HG03045 (cell line): ENCODE measurements at regions not wholly inside any gene's neighbourhood (a gene's known extent, or its start where the extent isn't known, plus 50 kb on each side); places are given as distances from the start of the nearest gene placed in this dataset.
"Not testable (repeated sequence)": the region's sequence is repeated elsewhere in the genome, so short reads cannot be mapped to it uniquely, and the experiment has no call there.

ENCODE experiments used
- ATAC-seq: cut with Tn5 transposase; IDR thresholded peaks from one replicate; pipeline ENCODE4 v1.9.1; 2021; ENCODE audit warnings: mild to moderate bottlenecking, moderate library complexity; ENCODE audit not compliant: unreplicated experiment

- no peak for ATAC-seq
Observed at GRCh38 chr14:88929656-88930436, 105.4 kb downstream of the TTC8 start.

- no peak for ATAC-seq
Observed at GRCh38 chr14:88931321-88932110, 107.1 kb downstream of the TTC8 start.

DNA sequence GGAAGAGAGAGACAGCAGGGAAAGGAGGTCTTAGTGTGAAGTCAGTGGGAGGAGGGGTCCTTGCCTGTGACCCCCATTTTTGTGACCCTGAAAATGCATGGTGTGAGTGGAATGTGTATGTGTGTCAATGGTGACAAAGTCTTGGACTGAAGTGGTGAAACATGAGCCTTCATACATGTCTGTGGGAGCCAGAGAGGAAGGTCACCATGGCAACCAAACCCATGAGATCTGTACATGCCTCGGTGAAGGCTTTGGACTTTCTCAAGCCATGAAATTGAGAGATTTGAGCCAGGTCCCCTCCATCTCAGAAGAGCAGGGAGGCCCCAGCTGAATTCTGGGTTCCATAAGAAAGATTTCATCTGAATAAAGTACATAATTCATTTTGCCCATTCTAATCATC, 108.7 kb downstream of the TTC8 start:
- ATAC-seq, result no peak

- ATAC-seq, result no peak
Observed at GRCh38 chr14:88934351-88934806, 109.9 kb downstream of the TTC8 start.

GRCh38 chr14:88935083-88935482, 110.6 kb downstream of the TTC8 start:
- ATAC-seq, result no peak

- no peak for ATAC-seq
Observed at GRCh38 chr14:88937706-88938105, 113.3 kb downstream of the TTC8 start.

GRCh38 chr14:88940671-88941070, 116.2 kb downstream of the TTC8 start:
- ATAC-seq, result no peak

GRCh38 chr14:88941414-88941813, 117.0 kb downstream of the TTC8 start:
- ATAC-seq, result no peak

GRCh38 chr14:88947646-88948598, 123.5 kb downstream of the TTC8 start:
- no peak for ATAC-seq

DNA sequence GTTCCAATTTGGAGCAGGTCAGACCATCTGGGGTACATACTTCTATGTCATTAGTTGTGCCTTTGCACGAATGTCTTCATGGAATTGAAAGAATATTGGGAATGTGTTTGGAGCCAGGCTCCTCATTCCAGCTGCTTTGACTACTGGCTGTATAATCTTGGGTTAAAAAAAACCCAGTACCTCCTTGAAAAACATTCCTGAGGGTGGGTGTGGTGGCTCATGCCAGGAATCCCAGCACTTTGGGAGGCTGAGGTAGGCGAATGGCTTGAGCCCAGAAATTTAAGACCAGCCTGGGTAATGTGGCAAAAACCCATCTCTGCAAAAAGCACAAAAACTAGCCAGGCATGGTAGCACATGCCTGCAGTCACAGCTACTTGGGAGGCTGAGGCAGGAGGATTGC, 125.6 kb downstream of the TTC8 start:
- no peak for ATAC-seq

GRCh38 chr14:88951370-88951769, 126.9 kb downstream of the TTC8 start:
- no peak for ATAC-seq

DNA sequence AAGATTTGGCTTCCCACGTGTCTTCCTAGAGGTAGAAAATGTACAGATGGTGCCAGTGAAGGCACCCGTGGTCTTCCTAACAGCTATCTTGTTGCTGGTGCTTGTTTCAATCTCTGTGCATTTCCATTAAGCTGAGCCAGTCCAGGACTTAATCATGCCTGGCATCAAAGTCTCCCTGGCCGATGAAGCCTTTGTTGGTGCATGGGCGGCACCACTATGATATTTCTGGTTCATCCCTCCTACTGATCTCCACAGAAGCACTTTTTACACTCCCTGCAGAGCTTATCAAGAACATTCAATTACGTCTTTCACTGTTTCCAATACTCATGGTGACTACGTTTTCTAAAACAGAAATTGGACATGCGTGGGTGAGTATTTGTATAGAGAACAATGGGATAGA, 128.4 kb downstream of the TTC8 start:
- no peak for ATAC-seq

GRCh38 chr14:88955455-88955854, 131.0 kb downstream of the TTC8 start:
- no peak for ATAC-seq

GRCh38 chr14:88960496-88960895, 136.0 kb downstream of the TTC8 start:
- no peak for ATAC-seq

GRCh38 chr14:88961214-88961613, 136.8 kb downstream of the TTC8 start:
- ATAC-seq, result no peak

DNA sequence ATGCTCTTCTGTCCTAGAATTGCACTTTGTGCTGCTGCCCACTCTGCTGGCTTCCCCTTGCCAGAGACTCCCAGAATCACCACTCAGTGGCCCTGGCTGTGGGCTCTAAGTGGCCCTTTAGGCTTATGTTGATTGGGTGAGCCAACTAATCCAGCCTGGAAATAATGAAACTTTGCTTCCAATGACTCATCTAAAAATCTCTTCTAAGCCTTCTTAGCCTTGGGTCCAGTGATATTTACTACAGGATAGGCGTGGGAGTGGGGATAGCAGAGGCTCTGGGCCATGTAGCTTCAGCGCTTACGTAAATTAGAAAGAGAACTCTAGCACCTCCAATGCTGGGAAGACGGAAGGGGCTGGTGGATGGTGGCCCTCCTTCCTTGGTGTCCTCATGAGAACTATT, 137.9 kb downstream of the TTC8 start:
- no peak for ATAC-seq

GRCh38 chr14:88967299-88967698, 142.8 kb downstream of the TTC8 start:
- ATAC-seq, result no peak

DNA sequence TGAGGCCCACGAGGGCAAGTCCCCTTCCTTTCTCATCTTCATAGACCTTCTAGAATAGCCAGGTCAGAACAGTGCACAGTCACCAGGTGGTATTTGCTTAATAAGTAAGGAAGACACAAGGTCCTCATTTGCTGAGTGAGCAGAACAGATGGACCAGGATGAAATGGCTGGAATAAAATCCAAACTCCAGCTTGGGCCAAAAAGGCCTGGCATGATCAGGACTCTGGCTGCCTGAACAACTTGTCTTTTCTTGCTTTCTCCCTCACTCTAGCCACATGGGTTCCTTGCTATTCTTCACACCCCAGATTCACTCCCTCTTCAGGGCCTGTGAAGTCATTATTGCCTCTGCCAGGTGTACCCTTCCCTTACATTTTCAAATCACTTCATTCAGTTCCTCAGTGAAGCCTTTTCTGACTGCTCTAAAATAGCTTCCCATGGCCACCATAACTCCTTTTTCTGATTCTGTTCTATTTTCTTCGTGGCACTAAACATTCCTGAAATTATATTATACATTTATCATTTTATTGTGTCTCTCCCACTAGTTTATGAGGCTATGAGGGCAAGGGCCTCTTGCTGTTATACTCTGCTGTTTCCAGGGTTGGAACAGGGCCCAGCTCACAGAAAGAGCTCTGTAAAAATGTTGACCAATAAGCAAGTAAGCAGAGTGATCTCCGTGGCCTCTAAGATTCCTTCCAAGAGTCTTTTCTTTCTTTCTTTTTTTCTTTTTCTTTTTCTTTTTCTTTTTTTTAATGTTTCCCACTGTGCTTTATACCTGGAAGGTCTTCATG, 150.8 kb downstream of the TTC8 start:
- no peak for ATAC-seq

DNA sequence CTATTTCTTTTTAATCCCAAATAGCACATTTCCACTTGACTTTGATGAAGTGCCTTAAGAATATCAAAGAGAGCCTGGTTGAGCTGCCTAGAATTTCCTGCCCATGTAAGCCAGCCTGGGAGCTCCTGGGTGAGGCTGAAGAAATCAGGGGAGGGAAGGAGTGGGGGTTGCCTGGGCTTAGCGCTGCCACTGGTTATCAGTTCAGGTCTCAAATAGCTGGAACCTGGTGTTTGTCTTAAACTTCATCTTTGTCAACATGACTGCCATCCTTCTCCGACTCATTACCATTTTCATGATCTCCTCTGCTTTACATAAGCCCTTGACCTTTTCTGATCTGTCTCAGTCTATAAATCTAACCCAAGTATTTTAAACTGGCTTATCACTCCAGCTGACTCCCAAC, 151.5 kb downstream of the TTC8 start:
- no peak for ATAC-seq

DNA sequence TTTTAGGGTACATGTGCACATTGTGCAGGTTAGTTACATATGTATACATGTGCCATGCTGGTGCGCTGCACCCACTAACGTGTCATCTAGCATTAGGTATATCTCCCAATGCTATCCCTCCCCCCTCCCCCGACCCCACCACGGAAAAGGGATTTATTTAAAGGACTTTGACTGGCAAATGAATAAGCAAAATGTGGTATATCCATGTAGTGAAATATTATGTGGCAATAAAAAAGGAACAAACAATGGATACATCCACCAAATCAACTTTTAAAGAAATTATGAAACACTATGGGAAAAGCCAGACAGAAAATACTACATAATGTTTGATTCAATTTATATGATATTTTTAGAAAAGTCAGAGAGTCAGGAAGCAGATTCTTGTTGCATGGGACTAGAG, 156.5 kb downstream of the TTC8 start:
- not testable (repeated sequence) for ATAC-seq
